ENCODE measurements at regions not wholly inside any gene's neighbourhood (a gene's known extent, or its start where the extent isn't known, plus 50 kb on each side); places are given as distances from the start of the nearest gene placed in this dataset.
"Not testable (repeated sequence)": the region's sequence is repeated elsewhere in the genome, so short reads cannot be mapped to it uniquely, and the experiment has no call there.

DNA sequence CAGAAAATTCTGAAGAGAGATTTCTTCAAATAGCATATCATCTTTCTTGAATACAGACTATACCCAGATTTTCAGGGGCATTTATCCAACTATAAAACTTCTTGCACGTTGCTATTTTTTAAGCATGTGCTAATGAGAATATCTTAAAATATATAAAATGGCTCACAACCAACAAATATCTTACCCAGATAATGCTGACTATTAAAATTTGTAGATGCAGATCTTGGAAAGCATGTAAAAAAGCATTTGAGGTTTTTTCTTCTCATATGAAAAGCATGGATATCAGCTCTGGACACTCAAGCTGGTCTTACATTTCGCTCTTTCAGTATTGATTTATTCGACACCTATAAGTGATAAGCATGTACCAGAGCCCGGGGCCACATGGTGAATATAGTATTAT lies 1187.7 kb upstream of the ADGRL4 start:
- DNase-seq (ENCODE audit: low spot score): no peak

DNA sequence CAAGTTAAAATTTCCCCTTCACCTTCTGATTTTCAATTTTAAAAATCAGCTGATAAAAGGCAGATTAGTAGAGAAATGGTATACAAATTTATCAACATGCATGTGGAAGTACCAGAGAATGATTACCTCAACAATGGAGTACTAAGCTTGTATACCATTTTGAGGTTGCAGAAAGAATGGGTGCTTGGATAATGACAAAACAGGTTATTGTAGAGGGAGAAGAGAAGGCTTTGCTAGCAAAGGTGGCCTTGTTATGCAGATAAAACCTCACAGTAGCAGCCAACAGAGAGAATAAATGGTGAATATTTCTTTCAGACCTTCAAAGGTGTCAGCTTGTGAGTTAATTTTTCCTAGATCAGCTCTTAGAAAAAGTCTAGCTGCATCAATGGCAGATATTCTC lies 1174.9 kb upstream of the ADGRL4 start:
- DNase-seq (ENCODE audit: low spot score): no peak

DNA sequence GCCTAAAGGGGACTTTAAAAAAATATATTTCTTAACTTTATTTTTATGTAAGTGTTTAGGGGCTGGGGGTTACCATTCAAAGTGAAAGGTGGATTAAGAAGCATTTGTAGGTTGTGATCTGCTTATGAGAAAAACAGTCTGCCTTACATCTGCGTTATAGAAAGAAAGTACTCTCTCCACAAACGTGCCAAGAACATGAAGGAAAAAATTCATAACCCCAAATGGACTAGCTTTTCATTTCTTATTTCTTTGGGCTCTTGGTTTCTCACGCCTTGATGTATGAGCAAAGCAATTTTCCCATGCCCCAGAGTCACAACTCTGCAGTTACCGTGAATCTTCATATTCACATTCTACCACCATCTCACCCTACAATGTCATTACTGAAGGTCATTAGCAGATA lies 1165.1 kb upstream of the ADGRL4 start:
- no peak for DNase-seq (ENCODE audit: low spot score)

DNA sequence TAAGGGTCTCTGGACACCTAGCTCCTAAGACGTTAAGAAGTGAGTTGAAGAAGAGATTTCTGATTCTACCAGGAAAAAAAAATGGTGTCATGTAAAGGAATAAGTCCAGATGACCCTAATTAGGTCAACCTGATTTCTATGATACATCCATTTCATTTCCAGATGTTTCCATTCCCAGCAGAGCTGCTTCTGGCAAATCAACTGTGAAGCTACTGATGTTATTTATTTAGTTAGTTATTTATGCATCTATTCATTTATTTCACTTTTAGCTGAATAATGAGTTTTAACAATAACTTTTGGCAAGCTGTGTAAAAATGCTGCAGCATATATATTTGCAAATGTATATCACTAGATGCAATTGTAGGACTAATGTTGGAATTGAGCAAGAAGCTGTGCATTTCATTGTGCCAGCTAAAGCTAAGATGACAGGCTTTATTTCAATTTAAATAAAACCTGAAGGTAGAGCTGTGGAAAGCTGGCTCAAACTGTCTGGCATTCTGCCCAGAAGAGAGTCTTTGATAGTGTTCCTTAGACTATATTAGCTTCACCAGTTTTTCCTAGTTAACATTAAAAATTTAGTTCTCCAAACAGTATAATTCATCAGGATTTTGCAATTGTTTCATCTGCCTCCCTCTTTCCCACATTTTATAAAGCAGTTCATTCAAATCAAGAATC lies 1164.4 kb upstream of the ADGRL4 start:
- no peak for DNase-seq (ENCODE audit: low spot score)

DNA sequence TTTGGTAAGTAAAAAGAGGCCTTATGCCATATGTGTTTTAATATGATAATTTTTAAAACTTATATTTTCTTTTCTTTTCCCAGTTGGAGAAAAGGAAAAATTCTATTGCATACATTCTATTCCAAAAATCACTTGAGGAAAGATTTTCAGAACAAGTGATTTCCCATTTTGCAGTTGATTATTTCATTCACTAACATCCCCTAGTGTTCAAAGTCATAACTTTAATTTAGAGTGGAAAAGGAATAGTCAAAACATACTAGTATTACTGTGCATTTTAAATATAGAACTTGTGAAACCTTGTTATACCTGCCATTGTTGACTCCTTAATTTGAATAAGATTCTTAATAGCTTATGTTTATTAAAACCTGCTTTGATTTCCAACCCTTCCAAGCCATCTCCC lies 1157.6 kb upstream of the ADGRL4 start:
- no peak for DNase-seq (ENCODE audit: low spot score)

DNA sequence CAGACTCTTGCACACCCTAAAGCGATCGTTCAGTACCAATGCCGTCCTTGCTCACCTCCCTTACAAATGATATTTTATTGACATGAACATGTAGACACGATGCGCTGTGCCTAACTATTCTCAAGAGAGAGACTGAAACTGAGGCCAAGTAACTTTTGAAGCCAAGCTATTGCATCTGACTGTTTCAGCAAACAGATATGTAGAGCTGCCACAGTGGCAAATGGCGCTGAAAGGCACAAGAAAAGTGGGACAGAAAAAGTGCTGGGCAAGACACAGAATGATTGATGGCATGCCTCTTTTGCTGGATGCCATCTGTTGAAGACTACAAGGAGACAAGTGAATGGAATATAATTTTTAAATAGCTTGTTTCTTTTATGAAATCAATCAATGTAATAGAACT lies 1157.2 kb upstream of the ADGRL4 start:
- DNase-seq (ENCODE audit: low spot score): no peak

DNA sequence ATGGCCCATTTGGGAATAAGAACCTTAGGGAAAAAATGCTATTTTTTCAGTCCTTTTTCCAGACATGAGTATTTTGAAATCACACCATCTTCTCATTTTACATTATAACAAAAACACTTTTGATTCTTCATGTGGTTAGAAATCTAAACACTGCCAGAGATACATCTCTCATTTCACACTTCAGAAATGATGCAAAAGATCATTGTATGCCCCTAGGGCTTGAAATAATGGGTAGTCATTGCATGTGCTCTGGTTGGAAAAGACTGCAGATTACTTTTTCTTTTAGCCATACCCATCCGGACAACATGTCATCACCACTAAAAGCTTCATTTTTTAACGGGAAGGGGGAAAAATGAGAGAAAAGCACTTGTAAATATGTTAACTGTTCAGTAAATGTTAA lies 1152.2 kb upstream of the ADGRL4 start:
- DNase-seq (ENCODE audit: low spot score): no peak

DNA sequence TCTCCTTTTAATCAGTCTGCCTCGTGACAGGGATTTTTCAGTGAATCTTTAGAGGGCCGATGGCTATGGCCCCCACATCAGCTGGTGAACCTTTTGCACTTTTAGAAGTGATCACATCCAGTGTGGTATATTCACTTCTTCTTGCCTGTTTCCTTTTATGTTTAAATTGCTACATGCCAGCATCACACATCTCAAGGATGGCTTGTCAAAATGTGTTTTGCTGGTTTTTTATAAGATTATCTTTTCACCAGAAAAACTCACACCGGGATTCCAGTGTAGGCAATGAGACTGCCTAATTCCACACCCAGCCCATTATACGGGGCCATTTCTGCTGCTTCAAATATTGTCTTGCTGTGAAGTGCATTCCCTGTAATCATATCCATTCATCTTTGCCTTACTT lies 1151.7 kb upstream of the ADGRL4 start:
- DNase-seq (ENCODE audit: low spot score): no peak

DNA sequence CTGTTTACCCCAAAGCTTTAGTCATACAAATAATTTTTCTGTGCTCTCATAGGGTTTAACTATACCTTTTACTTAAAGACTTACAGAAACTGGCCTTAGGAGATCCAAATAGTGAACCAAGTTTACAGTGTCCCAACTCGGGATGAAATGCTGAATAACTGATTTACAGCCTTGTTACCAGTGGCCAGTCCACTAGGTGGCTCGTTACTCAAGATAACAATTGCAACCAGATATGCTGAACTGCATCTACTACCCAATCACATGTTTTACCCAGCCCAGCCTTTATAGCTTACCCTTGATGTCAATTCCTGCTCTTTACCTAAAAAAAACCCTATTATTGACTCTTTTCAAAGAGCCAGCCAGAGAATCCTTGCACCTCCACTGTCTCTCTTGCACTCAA lies 1148.8 kb upstream of the ADGRL4 start:
- DNase-seq (ENCODE audit: low spot score): peak; percentile 42

DNA sequence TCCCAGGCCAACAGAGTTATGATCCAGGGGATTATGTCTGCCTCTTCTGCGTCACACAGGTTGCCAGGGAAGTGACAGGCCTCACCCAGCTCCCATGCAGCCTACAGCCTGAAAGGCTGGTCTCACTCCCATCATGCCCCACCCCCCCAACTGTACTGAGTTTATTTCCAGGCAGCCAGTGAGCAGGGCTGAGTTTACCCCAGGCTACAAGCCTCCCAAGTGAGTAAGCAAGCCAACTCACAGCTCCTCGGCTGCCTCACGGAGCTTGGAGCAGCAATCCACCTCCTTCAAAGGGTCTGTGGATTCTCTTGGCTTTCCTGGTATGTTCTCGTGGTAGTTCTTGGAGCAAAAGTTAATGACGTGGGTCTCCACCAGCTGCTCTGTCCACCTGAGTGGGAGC lies 1147.6 kb upstream of the ADGRL4 start:
- DNase-seq (ENCODE audit: low spot score): no peak

DNA sequence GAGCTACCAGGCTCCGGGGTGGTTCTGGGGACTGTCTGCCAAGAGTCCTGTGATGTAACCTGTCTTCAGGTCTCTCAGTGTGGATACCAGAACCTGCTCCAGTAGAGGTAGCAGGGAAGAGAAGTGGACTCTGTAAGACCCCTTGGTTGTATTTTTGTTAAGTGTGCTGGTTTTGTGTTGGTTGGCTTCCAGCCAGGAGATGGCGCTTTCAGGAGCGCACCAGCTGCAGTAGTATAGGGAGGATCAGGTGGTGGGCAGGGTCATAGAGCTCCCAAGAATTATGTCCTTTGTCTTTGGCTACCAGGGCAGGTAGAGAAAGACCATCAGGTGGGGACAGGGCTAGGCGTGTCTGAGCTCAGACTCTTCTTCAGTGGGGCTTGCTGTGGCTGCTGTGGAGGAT lies 1147.2 kb upstream of the ADGRL4 start:
- DNase-seq (ENCODE audit: low spot score): no peak

DNA sequence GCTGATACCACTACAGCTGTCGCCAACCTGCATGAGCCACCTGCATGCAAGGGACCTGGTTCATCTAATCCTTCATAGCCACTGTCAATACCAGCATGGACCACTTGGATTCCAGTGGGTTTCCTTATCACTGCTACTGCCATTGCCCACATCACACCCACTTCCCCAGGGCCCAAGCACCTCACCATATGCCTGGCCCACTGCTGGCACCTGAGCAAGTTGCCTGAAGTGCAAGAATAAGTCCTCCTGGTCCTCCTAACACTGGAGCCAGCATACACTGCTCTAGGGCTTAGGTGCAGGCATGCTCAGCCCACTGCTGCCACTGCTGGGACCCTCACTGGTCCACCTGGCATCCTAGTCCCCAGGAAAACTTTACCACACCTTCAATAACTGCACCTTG lies 1136.8 kb upstream of the ADGRL4 start:
- no peak for DNase-seq (ENCODE audit: low spot score)

DNA sequence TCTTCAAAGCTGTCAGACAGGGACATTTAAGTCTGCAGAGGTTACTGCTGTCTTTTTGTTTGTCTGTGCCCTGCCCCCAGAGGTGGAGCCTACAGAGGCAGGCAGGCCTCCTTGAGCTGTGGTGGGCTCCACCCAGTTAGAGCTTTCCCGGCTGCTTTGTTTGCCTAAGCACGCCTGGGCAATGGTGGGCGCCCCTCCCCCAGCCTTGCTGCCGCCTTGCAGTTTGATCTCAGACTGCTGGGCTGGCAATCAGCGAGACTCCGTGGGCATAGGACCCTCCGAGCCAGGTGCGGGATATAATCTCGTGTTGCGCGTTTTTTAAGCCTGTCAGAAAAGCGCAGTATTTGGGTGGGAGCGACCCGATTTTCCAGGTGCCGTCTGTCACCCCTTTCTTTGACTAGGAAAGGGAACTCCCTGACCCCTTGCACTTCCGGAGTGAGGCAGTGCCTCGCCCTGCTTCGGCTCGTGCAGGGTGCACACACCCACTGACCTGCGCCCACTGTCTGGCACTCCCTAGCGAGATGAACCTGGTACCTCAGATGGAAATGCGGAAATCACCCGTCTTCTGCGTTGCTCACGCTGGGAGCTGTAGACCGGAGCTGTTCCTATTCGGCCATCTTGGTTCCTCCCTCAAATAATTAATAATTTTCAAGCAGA lies 1131.5 kb upstream of the ADGRL4 start:
- not testable (repeated sequence) for DNase-seq (ENCODE audit: low spot score)

DNA sequence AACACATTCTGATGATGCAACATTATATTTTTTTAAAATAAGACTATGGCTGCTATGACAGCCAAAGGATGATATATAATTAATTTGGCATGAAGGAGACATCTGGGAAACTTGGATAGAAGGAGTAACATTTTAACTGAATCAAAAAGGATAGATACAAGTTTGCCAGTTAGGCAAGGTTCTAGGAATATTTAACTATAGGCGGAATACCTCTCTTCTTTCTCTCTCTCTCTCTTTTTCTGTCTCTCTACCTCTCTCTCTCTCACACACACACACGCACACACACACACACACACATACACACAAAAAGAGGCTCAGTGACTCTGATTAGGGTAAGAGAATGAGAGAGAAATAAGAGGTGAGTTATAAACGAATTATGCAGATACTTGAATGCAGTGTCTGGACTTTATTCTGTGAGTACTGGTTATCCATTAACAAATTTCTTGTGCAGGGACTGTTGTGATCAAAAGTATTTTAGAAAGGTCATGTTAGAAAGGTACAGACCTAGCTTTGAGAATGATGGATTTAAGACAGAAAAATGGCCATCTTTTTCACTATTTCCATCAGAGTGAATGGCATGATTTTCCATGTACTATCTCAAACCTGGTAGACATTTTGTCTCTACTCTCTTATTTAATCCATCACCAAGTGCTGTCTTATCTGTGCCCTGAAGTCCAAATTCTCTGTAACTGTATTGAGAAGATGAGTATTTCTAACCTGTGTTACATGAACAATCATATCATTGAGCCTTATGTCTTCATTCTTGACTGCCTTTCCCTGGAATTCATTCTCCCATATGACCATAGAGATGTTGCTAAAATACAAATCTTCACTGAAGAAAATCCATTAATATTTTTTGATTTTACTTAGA lies 1106.9 kb upstream of the ADGRL4 start:
- no peak for DNase-seq (ENCODE audit: low spot score)

DNA sequence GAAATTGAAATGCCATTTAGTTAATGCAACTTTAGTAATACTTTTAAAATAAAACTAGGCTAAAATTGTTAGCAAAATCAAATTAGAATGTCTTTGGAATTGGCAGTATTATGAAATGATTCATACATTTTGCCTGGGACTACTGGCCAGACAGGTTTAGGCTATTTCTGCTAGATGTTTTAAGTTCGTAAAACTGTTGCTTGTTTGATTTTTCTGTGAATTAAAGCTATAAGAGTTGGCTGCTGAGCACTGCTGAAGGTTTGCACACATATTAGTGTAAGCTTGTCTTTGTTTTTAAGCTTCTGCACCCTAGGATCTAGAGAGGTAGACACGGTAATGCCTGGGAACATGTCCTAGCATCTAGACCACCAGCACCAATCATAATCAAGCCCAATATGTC lies 1094.6 kb upstream of the ADGRL4 start:
- no peak for DNase-seq (ENCODE audit: low spot score)

DNA sequence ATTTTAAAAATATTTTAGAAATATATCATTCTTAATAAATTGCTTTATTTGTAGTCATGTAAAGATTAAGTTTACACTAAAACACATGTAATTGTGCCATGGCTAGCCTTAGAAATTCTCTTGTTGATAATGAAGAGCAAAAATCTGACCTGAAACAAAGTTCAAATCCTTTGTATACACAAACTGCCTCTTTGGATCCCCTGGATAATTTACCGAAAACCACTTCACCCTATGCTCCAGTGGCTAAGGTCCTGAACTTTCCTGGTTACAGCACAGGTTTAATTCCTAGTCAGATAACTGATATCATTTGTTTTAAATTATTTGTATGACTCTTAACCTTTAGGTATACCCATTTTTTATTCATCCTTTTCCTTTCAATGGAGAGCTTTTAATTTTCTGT lies 1093.2 kb upstream of the ADGRL4 start:
- DNase-seq (ENCODE audit: low spot score): no peak

DNA sequence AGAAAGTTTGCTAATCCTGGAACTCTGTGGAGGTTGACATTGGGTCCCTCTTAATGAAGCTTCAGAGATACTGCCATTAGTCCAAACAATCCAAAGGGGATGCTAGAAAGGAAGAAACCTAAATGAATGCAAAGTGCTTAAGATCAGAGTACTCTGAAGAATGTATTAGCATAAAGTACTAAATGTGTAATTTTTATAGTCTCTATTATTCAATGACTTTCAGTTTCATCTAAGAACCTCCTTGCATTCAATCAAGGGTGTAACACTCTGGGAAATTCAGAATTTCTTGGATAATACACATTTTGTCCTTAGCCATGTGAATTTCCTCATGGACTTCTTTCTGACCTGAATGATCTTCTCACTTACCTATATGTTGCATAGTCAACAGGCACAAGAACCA lies 1078.5 kb upstream of the ADGRL4 start:
- no peak for DNase-seq (ENCODE audit: low spot score)

DNA sequence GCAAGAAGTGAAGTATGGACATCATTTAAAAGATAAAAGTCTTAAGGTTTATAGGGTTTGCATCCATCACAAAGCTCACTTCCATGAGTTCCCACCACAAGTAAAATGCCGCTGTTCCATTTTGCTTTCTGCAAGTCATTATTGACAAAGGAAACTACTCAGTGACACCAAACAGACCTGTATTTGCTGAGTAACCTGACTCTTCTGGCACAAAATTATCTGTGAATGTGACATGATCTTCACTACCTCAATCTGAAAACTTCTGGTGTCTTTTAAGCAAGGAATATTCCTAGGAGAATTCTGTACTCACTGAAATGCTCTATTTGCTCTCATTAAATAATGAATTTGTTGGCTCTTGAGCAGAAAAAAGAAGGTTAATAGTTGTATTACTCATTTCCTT lies 1077.4 kb upstream of the ADGRL4 start:
- peak; percentile 5 for DNase-seq (ENCODE audit: low spot score)

DNA sequence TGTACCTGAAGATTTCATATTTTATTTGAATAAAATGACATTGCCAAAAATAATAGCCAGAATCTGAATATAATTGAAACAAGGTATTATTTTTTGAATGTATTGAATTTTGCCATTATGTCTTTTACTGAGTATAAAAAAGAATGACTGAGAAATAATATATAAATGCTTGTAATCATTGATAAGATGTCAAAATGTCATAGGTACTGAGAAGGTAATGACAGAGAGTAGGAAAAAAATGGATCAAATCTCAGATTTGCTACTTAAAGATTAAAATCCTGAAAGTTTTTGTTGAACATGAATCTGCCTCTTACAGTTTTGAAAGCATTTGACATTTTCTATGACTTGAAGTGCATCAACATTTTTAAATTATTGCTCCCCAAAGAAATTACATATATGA lies 1069.9 kb upstream of the ADGRL4 start:
- DNase-seq (ENCODE audit: low spot score): no peak

DNA sequence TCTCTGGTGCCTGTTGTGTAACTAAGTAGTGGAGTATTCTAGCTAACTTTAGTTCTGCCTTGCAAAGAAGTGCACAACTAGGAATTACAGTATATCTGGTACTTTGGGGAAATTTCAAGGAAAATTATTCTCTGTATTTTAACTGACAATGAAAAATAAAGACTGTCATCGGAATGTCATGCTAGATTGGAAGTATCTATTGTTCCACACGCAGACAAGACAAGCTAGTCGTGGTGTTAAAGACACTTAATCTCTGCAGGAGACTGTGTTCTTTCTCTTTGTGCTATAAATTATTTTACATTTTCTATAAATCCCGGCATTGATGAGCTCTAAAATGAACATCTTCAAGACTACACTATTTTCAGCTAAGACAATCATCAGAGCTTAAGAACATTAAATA lies 1068.8 kb upstream of the ADGRL4 start:
- no peak for DNase-seq (ENCODE audit: low spot score)

DNA sequence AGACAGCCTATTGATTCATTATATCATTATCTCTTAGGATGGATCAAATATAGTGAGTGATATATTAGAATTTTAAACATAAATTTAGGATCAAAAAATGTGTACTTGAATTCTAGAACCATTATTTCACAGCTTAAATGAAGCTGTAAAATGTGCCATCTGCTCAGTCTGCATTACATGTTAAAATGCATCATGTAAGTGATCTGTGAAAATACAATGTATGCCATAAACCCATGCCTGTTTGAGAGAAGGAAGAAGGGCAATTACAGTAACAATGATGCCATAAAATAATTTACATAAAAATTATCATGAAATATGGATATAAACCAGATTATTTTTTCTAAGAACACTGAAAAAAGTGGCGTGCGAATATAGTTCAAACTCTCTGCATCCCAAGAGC lies 1066.0 kb upstream of the ADGRL4 start:
- DNase-seq (ENCODE audit: low spot score): no peak

DNA sequence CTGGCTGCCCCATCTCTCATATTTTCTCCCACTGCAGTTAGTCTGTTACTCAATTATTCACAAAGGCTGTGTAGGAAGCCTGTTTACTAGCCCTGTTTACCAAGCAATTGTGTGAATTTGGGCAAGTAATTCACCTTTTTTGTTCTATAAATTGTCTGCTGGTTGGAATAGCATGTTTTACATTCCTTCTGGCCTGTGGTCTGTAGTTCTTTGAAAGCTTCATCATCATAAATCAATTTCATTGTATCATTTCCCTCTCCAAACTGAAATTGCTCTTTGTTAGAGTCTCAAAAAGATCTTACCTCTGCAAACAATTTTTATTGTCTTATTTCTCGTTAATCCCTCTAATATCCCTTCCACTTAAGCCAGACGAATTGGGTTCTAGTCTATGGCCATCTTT lies 1059.5 kb upstream of the ADGRL4 start:
- no peak for DNase-seq (ENCODE audit: low spot score)

DNA sequence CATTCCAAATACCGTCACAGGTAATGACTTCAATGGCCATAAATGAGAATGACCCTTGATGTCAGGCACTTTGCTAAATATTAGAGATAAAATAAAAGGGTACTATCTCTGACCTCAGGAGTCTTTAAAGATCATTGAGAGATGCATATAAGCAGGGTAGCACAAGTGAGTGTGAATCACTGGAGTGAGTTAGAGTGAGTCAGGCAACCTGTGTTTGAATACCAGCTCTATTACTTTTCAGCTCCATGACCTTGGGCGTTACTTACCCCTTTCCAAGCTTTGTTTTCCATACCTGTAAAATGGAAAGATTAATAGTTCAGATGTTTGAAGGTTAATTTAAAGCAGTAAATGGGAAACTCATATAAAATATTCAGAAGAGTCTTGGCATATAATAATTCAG lies 1058.0 kb upstream of the ADGRL4 start:
- DNase-seq (ENCODE audit: low spot score): no peak

All from HuH-7 (cell line).